ENCODE measurements at regions not wholly inside any gene's neighbourhood (a gene's known extent, or its start where the extent isn't known, plus 50 kb on each side); places are given as distances from the start of the nearest gene placed in this dataset.

DNA sequence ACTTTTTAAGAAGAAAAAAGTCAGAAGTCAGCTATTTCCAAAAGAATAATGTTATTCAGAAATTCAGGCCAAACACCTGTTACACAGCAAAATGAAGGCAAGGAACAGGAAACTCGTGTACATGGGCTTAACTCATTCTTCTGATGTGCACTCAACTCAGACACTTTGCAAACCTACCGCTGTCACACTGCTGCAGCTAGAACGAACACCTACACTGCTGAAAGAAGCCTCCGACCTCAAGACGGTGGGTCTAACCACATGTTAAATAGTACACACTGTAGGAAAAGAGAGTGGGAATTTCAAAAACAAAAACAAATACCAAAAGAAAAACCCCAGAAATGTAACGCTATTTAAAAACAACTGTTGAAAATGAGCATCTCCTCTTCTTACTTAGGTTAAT, 384.5 kb downstream of the IRX1 start:
- TF ChIP-seq CTCF (IDR thresholded peaks at IDR 0.05): no peak
- no peak for TF ChIP-seq ZFX (IDR thresholded peaks at IDR 0.05; ENCODE audit: borderline replicate concordance)

Measured in 22Rv1 (cell line).